Nephron progenitor cell (in vitro differentiated cells): ENCODE measurements at regions not wholly inside any gene's neighbourhood (a gene's known extent, or its start where the extent isn't known, plus 50 kb on each side); places are given as distances from the start of the nearest gene placed in this dataset.

ENCODE experiments used
- DNase-seq: peaks from one replicate; pipeline ENCODE4 v3.0.0; 2021
- H3K27ac Mint-ChIP-seq: 2 replicates; pipeline ENCODE4 v1.8.0; 2021; ENCODE audit warnings: mild to moderate bottlenecking, moderate library complexity, mixed read lengths
- H3K27me3 Mint-ChIP-seq: 2 replicates; pipeline ENCODE4 v1.8.0; 2021; ENCODE audit warnings: mild to moderate bottlenecking, low read depth, mixed read lengths; ENCODE audit not compliant: poor library complexity
- H3K36me3 Mint-ChIP-seq: 2 replicates; pipeline ENCODE4 v1.8.0; 2021; ENCODE audit warnings: low read depth, mixed read lengths
- H3K4me1 Mint-ChIP-seq: 2 replicates; pipeline ENCODE4 v1.8.0; 2021; ENCODE audit warnings: mixed read lengths
- H3K4me3 Mint-ChIP-seq: 2 replicates; pipeline ENCODE4 v1.8.0; 2021; ENCODE audit warnings: mild to moderate bottlenecking, moderate library complexity, mixed read lengths
- H3K9me3 Mint-ChIP-seq: 2 replicates; pipeline ENCODE4 v1.8.0; 2021; ENCODE audit warnings: mild to moderate bottlenecking, moderate library complexity, mixed read lengths
- CTCF ChIP-seq: fragments of 200-600 bp; sonication (generic); IDR thresholded peaks from 2 replicates; pipeline ENCODE4 v1.5.0; 2021; ENCODE audit warnings: antibody characterized with exemption

GRCh38 chr9:7303907-7304626 is 495.5 kb downstream of the DMAC1 start:
- no peak for TF ChIP-seq CTCF
- H3K27me3 Mint-ChIP-seq = peaks cover 8% of the 10 kb centered on the region
- H3K4me3 Mint-ChIP-seq = no peak overlapping the region
- H3K4me1 Mint-ChIP-seq = peaks cover 5% of the 10 kb centered on the region
- peaks cover 24% of the 10 kb centered on the region for H3K9me3 Mint-ChIP-seq
- H3K36me3 Mint-ChIP-seq = peaks cover 4% of the 10 kb centered on the region
- peak overlapping the region; percentile 19 for H3K27ac Mint-ChIP-seq
- no peak for DNase-seq

DNA sequence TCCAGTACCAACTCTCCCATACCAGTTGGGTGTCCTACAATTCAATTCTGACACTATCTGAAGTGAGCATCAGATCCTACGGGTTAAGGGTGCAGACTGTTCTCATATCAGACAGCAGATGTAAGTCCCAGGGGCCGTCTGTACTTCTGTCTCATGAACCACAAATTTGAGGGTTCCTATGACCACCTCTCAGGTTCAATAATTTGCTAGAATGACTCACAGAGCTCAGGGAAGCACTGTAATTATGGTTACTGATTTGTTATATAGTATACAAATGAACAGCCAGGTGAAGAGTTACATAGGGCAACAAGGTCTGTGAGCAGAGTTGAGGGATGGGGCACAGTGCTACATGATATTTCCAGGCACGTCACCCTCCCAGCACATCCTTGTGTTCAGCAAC is 499.1 kb downstream of the DMAC1 start:
- peaks cover 7% of the 10 kb centered on the region for H3K36me3 Mint-ChIP-seq
- H3K9me3 Mint-ChIP-seq = peaks cover 15% of the 10 kb centered on the region
- no peak for DNase-seq
- H3K27ac Mint-ChIP-seq = no peak overlapping the region
- H3K27me3 Mint-ChIP-seq = peaks cover 18% of the 10 kb centered on the region
- no peak for TF ChIP-seq CTCF
- H3K4me3 Mint-ChIP-seq = no peak overlapping the region
- peaks cover 5% of the 10 kb centered on the region for H3K4me1 Mint-ChIP-seq

- TF ChIP-seq CTCF = no peak
- peaks cover under 1% of the 10 kb centered on the region for H3K4me1 Mint-ChIP-seq
- H3K27ac Mint-ChIP-seq = no peak overlapping the region
- no peak for DNase-seq
- peaks cover 7% of the 10 kb centered on the region for H3K36me3 Mint-ChIP-seq
- H3K27me3 Mint-ChIP-seq = peaks cover 13% of the 10 kb centered on the region
- H3K9me3 Mint-ChIP-seq = peaks cover 15% of the 10 kb centered on the region
- H3K4me3 Mint-ChIP-seq = no peak overlapping the region
Observed at GRCh38 chr9:7298123-7298522, 501.5 kb downstream of the DMAC1 start.

DNA sequence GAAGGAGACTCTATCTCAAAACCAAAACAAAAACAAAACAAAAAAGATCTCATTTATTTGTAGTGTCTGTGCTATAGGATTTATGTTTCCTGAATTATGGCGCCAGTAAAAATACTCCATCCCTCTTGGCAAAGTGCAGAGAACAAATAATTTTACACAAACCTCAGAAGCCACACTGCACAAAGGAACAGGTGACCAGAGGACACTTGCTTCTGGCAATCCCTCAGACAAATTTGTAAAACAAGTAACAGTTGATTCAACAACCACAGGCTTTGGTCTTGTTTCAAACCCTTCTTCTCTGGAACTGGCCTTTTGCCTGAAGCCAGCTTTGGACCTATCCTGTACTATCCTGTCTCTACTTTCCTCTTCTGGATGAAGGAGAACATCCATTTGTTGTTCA is 502.1 kb downstream of the DMAC1 start:
- DNase-seq = no peak

DNA sequence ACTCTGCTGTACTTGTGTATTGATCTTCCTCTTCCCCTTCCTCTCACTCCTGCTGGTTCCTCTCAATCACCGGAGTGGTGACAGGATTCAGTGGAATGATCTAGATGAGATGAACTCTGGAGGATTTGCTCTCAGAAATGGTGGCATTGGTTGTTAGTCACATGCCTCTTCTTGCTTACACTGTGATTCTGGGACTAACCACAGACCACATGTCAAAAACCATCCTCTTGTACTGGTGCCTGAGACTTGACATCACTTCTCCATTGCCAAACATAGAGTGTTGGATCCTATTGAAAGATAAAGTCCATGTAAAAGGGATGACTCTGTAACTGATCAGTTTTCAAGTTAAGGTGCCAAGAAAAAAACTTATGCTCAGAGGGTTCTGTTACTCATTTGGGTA is 506.5 kb downstream of the DMAC1 start:
- Mint-ChIP-seq H3K4me3 (no peak overlapping the region), H3K36me3 (peaks cover 6% of the 10 kb centered on the region), H3K27me3 (peaks cover 15% of the 10 kb centered on the region), H3K27ac (no peak overlapping the region), H3K9me3 (peaks cover 13% of the 10 kb centered on the region), H3K4me1 (no peaks in the 10 kb centered on the region)
- TF ChIP-seq CTCF = no peak
- DNase-seq = no peak

More for the DNA sequence above, 502.1 kb downstream of the DMAC1 start:
- H3K36me3 Mint-ChIP-seq = peaks cover 7% of the 10 kb centered on the region
- no peak overlapping the region for H3K27ac Mint-ChIP-seq
- peaks cover 15% of the 10 kb centered on the region for H3K9me3 Mint-ChIP-seq
- peaks cover 13% of the 10 kb centered on the region for H3K27me3 Mint-ChIP-seq
- H3K4me3 Mint-ChIP-seq = no peak overlapping the region
- no peaks in the 10 kb centered on the region for H3K4me1 Mint-ChIP-seq
- no peak for TF ChIP-seq CTCF

- no peaks in the 10 kb centered on the region for H3K9me3 Mint-ChIP-seq
- no peak for TF ChIP-seq CTCF
- H3K4me1 Mint-ChIP-seq = peaks cover 10% of the 10 kb centered on the region
- DNase-seq = no peak
- H3K4me3 Mint-ChIP-seq = no peak overlapping the region
- no peak overlapping the region for H3K27ac Mint-ChIP-seq
- H3K27me3 Mint-ChIP-seq = peaks cover 13% of the 10 kb centered on the region
- H3K36me3 Mint-ChIP-seq = no peaks in the 10 kb centered on the region
Observed at GRCh38 chr9:7289773-7290172, 509.8 kb downstream of the DMAC1 start.
